ENCODE measurements at regions not wholly inside any gene's neighbourhood (a gene's known extent, or its start where the extent isn't known, plus 50 kb on each side); places are given as distances from the start of the nearest gene placed in this dataset.

GRCh38 chr6:4311976-4312860, 176.8 kb upstream of the ECI2 start:
- no peak for TF ChIP-seq CREB1 (IDR thresholded peaks at IDR 0.05; ENCODE audit: low read depth)
- no peak for TF ChIP-seq USF1 (IDR thresholded peaks at IDR 0.05)
- TF ChIP-seq ZBTB7A (IDR thresholded peaks at IDR 0.05; ENCODE audit: low read depth): no peak
- TF ChIP-seq EP300 (IDR thresholded peaks at IDR 0.05; ENCODE audit: borderline replicate concordance): no peak
- TF ChIP-seq TAF1 (IDR thresholded peaks at IDR 0.05; ENCODE audit: low read depth): no peak
- TF ChIP-seq EGR1 (IDR thresholded peaks at IDR 0.05): no peak
- no peak for TF ChIP-seq CEBPB (IDR thresholded peaks at IDR 0.05)
- TF ChIP-seq NFIC (IDR thresholded peaks at IDR 0.05): no peak

- TF ChIP-seq EP300 (IDR thresholded peaks at IDR 0.05; ENCODE audit: borderline replicate concordance): no peak
- no peak for TF ChIP-seq YY1 (IDR thresholded peaks at IDR 0.05; ENCODE audit: low read depth)
- no peak for TF ChIP-seq CEBPB (IDR thresholded peaks at IDR 0.05)
- no peak for TF ChIP-seq TEAD4 (IDR thresholded peaks at IDR 0.05)
- no peak for TF ChIP-seq TCF12 (IDR thresholded peaks at IDR 0.05; ENCODE audit: low read depth)
- no peak for TF ChIP-seq MAX (IDR thresholded peaks at IDR 0.05)
Measured at GRCh38 chr6:4309540-4309939, 174.2 kb upstream of the ECI2 start.

- TF ChIP-seq NFIC (IDR thresholded peaks at IDR 0.05) (no peak), CREB1 (IDR thresholded peaks at IDR 0.05; ENCODE audit: low read depth) (no peak), EP300 (IDR thresholded peaks at IDR 0.05; ENCODE audit: borderline replicate concordance) (no peak), FOXM1 (IDR thresholded peaks at IDR 0.05; ENCODE audit: borderline replicate concordance, low read depth) (no peak), YY1 (IDR thresholded peaks at IDR 0.05; ENCODE audit: low read depth) (no peak), ZBTB7A (IDR thresholded peaks at IDR 0.05; ENCODE audit: low read depth) (no peak), REST (IDR thresholded peaks at IDR 0.05; ENCODE audit: low read depth) (no peak), EGR1 (IDR thresholded peaks at IDR 0.05) (no peak), TCF12 (IDR thresholded peaks at IDR 0.05; ENCODE audit: low read depth) (no peak), TAF1 (IDR thresholded peaks at IDR 0.05; ENCODE audit: low read depth) (no peak), MAX (IDR thresholded peaks at IDR 0.05) (no peak), CEBPB (IDR thresholded peaks at IDR 0.05) (no peak), USF1 (IDR thresholded peaks at IDR 0.05) (no peak), TEAD4 (IDR thresholded peaks at IDR 0.05) (no peak), RAD21 (IDR thresholded peaks at IDR 0.05; ENCODE audit: low read depth) (no peak)
Measured at GRCh38 chr6:4308364-4308763, 173.0 kb upstream of the ECI2 start.

GRCh38 chr6:4304927-4305455, 169.6 kb upstream of the ECI2 start:
- TF ChIP-seq CREB1 (IDR thresholded peaks at IDR 0.05; ENCODE audit: low read depth) (no peak), MAX (IDR thresholded peaks at IDR 0.05) (no peak), EP300 (IDR thresholded peaks at IDR 0.05; ENCODE audit: borderline replicate concordance) (no peak), CEBPB (IDR thresholded peaks at IDR 0.05) (no peak), USF1 (IDR thresholded peaks at IDR 0.05) (no peak), RAD21 (IDR thresholded peaks at IDR 0.05; ENCODE audit: low read depth) (no peak), NFIC (IDR thresholded peaks at IDR 0.05) (no peak), TCF12 (IDR thresholded peaks at IDR 0.05; ENCODE audit: low read depth) (no peak), EGR1 (IDR thresholded peaks at IDR 0.05) (no peak), REST (IDR thresholded peaks at IDR 0.05; ENCODE audit: low read depth) (no peak), YY1 (IDR thresholded peaks at IDR 0.05; ENCODE audit: low read depth) (no peak), TEAD4 (IDR thresholded peaks at IDR 0.05) (no peak), ZBTB7A (IDR thresholded peaks at IDR 0.05; ENCODE audit: low read depth) (no peak), TAF1 (IDR thresholded peaks at IDR 0.05; ENCODE audit: low read depth) (no peak), FOXM1 (IDR thresholded peaks at IDR 0.05; ENCODE audit: borderline replicate concordance, low read depth) (no peak)

GRCh38 chr6:4303638-4304037, 168.3 kb upstream of the ECI2 start:
- TF ChIP-seq ZBTB7A (IDR thresholded peaks at IDR 0.05; ENCODE audit: low read depth) (no peak), CEBPB (IDR thresholded peaks at IDR 0.05) (no peak), YY1 (IDR thresholded peaks at IDR 0.05; ENCODE audit: low read depth) (no peak), NFIC (IDR thresholded peaks at IDR 0.05) (no peak), USF1 (IDR thresholded peaks at IDR 0.05) (no peak)
